ENCODE measurements at regions not wholly inside any gene's neighbourhood (a gene's known extent, or its start where the extent isn't known, plus 50 kb on each side); places are given as distances from the start of the nearest gene placed in this dataset.

GRCh38 chr1:104946558-104947210 lies 1197.0 kb downstream of the AMY1C start:
- DNase-seq (ENCODE audit: insufficient read length, low spot score) (no peak), FAIRE-seq (no peak)
- TF ChIP-seq POLR2AphosphoS5 (IDR thresholded peaks at IDR 0.05; ENCODE audit: low read depth, low read length) (no peak), SPI1 (IDR thresholded peaks at IDR 0.05; ENCODE audit: low read depth, low read length) (no peak), POU2F2 (IDR thresholded peaks at IDR 0.05; ENCODE audit: low read depth, low read length) (no peak), POLR2A (IDR thresholded peaks at IDR 0.05; ENCODE audit: low read depth, low read length) (no peak), PAX5 (IDR thresholded peaks at IDR 0.05; ENCODE audit: insufficient read depth, low read length, severe bottlenecking) (no peak)

DNA sequence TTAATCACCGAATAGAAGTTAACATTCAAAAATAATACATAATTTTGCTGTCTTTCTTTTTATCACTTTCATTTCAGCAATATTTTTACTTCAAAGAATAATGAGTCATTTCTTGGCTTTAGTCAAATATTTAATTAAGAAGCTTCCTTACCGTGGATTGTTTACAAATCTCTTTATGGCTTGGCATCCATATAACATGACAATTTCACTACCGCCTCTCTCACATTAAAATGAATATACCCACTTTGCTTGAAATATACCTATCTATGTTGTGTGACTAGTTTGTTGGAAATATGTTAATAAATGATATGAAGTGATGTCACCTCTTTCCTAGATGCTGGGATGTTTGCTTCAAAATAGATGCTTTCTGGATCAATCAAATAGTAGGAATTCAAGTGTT lies 1203.9 kb downstream of the AMY1C start:
- TF ChIP-seq PAX5 (IDR thresholded peaks at IDR 0.05; ENCODE audit: insufficient read depth, low read length, severe bottlenecking) (no peak), POLR2A (IDR thresholded peaks at IDR 0.05; ENCODE audit: low read depth, low read length) (no peak), TAF1 (IDR thresholded peaks at IDR 0.05; ENCODE audit: low read depth, low read length) (no peak), POLR2AphosphoS5 (IDR thresholded peaks at IDR 0.05; ENCODE audit: low read depth, low read length) (no peak), SPI1 (IDR thresholded peaks at IDR 0.05; ENCODE audit: low read depth, low read length) (no peak), POU2F2 (IDR thresholded peaks at IDR 0.05; ENCODE audit: low read depth, low read length) (no peak)
- FAIRE-seq (no peak), DNase-seq (ENCODE audit: insufficient read length, low spot score) (no peak)

DNA sequence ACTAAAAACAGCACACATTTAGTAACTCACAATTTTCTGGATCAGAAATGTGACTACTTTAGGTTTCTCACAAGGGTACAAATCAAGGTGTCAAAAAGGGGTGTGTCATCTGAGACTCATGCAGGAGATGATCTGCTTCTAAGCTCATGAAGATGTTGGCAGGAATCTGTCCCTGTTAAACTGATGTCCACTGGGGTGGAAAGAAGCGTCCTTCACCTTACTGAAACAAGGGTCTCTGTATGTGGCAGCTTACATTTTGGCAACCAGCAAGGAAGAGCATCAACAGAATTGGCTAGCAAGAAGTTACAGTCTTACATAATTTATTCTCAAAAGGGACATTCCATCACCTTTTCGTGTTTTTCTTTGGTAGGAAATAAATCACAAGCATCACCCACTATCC lies 1223.8 kb downstream of the AMY1C start:
- DNase-seq (ENCODE audit: insufficient read length, low spot score) = no peak
- no peak for TF ChIP-seq POU2F2 (IDR thresholded peaks at IDR 0.05; ENCODE audit: low read depth, low read length)
- no peak for TF ChIP-seq PAX5 (IDR thresholded peaks at IDR 0.05; ENCODE audit: insufficient read depth, low read length, severe bottlenecking)
- no peak for TF ChIP-seq POLR2A (IDR thresholded peaks at IDR 0.05; ENCODE audit: low read depth, low read length)
- no peak for TF ChIP-seq SPI1 (IDR thresholded peaks at IDR 0.05; ENCODE audit: low read depth, low read length)
- no peak for TF ChIP-seq TAF1 (IDR thresholded peaks at IDR 0.05; ENCODE audit: low read depth, low read length)
- no peak for TF ChIP-seq POLR2AphosphoS5 (IDR thresholded peaks at IDR 0.05; ENCODE audit: low read depth, low read length)
- no peak for FAIRE-seq

DNA sequence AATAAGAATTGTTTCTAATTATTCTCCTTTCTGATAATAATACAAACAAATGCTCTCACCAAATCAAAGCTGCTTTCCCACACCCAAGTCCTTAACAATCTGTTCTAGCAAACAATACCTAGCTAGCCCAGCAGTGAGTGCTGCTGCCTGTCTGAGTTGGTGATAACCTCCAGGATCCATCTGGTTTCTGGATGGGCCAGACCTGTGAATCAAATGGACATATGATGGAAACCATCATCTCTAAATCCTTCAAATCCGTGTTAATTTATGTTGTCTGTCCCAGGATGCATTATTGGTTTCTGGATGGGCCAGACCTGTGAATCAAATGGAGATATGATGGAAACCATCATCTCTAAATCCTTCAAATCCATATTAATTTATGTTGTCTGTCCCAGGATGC lies 1230.0 kb downstream of the AMY1C start:
- DNase-seq (ENCODE audit: insufficient read length, low spot score) (no peak), FAIRE-seq (no peak)
- TF ChIP-seq SPI1 (IDR thresholded peaks at IDR 0.05; ENCODE audit: low read depth, low read length) (no peak), POU2F2 (IDR thresholded peaks at IDR 0.05; ENCODE audit: low read depth, low read length) (no peak), POLR2A (IDR thresholded peaks at IDR 0.05; ENCODE audit: low read depth, low read length) (no peak), TAF1 (IDR thresholded peaks at IDR 0.05; ENCODE audit: low read depth, low read length) (no peak), POLR2AphosphoS5 (IDR thresholded peaks at IDR 0.05; ENCODE audit: low read depth, low read length) (no peak), PAX5 (IDR thresholded peaks at IDR 0.05; ENCODE audit: insufficient read depth, low read length, severe bottlenecking) (no peak)

- FAIRE-seq (peak; percentile 5), DNase-seq (ENCODE audit: insufficient read length, low spot score) (no peak)
- TF ChIP-seq SPI1 (IDR thresholded peaks at IDR 0.05; ENCODE audit: low read depth, low read length) = no peak
- no peak for TF ChIP-seq POLR2A (IDR thresholded peaks at IDR 0.05; ENCODE audit: low read depth, low read length)
- TF ChIP-seq TAF1 (IDR thresholded peaks at IDR 0.05; ENCODE audit: low read depth, low read length) = no peak
- no peak for TF ChIP-seq POLR2AphosphoS5 (IDR thresholded peaks at IDR 0.05; ENCODE audit: low read depth, low read length)
- TF ChIP-seq PAX5 (IDR thresholded peaks at IDR 0.05; ENCODE audit: insufficient read depth, low read length, severe bottlenecking) = no peak
- no peak for TF ChIP-seq POU2F2 (IDR thresholded peaks at IDR 0.05; ENCODE audit: low read depth, low read length)
Measured at GRCh38 chr1:104987210-104987609, 1237.5 kb downstream of the AMY1C start.

GRCh38 chr1:104989012-104989411 lies 1239.3 kb downstream of the AMY1C start:
- FAIRE-seq (no peak), DNase-seq (ENCODE audit: insufficient read length, low spot score) (no peak)
- no peak for TF ChIP-seq POLR2A (IDR thresholded peaks at IDR 0.05; ENCODE audit: low read depth, low read length)

- TF ChIP-seq POLR2A (IDR thresholded peaks at IDR 0.05; ENCODE audit: low read depth, low read length) = no peak
- no peak for TF ChIP-seq POLR2AphosphoS5 (IDR thresholded peaks at IDR 0.05; ENCODE audit: low read depth, low read length)
- TF ChIP-seq POU2F2 (IDR thresholded peaks at IDR 0.05; ENCODE audit: low read depth, low read length) = no peak
- no peak for TF ChIP-seq PAX5 (IDR thresholded peaks at IDR 0.05; ENCODE audit: insufficient read depth, low read length, severe bottlenecking)
- no peak for TF ChIP-seq SPI1 (IDR thresholded peaks at IDR 0.05; ENCODE audit: low read depth, low read length)
- TF ChIP-seq TAF1 (IDR thresholded peaks at IDR 0.05; ENCODE audit: low read depth, low read length) = no peak
- no peak for DNase-seq (ENCODE audit: insufficient read length, low spot score)
- FAIRE-seq = no peak
Measured at GRCh38 chr1:104991702-104992101, 1242.0 kb downstream of the AMY1C start.

- no peak for FAIRE-seq
- DNase-seq (ENCODE audit: insufficient read length, low spot score) = no peak
- TF ChIP-seq PAX5 (IDR thresholded peaks at IDR 0.05; ENCODE audit: insufficient read depth, low read length, severe bottlenecking) = no peak
Measured at GRCh38 chr1:105000793-105001192, 1251.1 kb downstream of the AMY1C start.

DNA sequence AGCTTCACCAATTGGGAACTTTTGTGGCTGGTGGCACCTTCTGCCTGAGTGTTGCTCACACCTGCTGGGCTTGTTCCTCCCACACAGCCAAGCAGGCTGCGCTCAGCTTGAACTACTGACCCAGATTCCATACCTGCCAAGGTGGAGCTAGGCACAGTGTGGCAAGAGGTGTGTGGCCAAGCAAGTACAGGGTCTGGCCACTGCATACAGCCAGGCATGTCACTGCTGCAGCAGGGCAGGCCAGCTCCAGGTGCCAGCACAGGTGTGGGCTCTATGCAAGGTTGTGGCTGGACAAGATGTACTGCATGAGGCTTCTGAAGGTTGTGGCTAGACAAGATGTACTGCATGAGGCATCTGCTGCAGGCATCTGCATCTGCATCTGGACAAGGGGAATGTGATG lies 1254.8 kb downstream of the AMY1C start:
- TF ChIP-seq POLR2AphosphoS5 (IDR thresholded peaks at IDR 0.05; ENCODE audit: low read depth, low read length) (no peak), TAF1 (IDR thresholded peaks at IDR 0.05; ENCODE audit: low read depth, low read length) (no peak), SPI1 (IDR thresholded peaks at IDR 0.05; ENCODE audit: low read depth, low read length) (no peak), POLR2A (IDR thresholded peaks at IDR 0.05; ENCODE audit: low read depth, low read length) (no peak), PAX5 (IDR thresholded peaks at IDR 0.05; ENCODE audit: insufficient read depth, low read length, severe bottlenecking) (no peak)
- no peak for DNase-seq (ENCODE audit: insufficient read length, low spot score)
- no peak for FAIRE-seq

DNA sequence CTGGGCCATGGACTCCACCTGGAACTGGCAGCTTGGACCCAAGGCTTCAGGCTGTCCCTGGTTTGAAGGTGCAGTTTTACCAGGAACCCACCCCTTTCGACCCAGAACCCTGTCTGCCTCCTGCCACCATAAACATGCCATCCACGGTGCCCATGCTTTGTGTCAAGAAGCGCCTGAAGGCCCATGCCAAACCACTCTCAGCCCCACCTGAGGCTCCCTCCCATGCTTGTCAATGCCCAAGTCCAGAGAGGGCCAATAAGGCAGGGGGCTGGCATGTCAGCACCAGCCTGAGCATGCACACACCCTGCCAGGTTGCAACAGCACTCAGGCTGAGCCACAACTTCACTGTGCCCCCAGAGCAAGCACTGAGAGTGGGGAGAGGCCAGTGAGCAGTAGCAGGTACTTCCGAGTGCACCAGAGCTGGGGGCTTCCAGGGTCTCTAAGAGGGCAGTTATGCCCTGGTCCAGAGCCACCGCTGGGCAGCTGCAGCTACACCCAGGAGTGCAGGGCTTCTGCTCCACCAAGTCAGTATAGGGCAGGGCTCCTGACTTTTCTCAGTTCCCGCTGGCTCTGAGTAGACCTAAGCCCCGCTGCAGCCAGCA lies 1256.0 kb downstream of the AMY1C start:
- FAIRE-seq = no peak
- no peak for DNase-seq (ENCODE audit: insufficient read length, low spot score)
- no peak for TF ChIP-seq POLR2A (IDR thresholded peaks at IDR 0.05; ENCODE audit: low read depth, low read length)
- TF ChIP-seq TAF1 (IDR thresholded peaks at IDR 0.05; ENCODE audit: low read depth, low read length) = no peak
- no peak for TF ChIP-seq SPI1 (IDR thresholded peaks at IDR 0.05; ENCODE audit: low read depth, low read length)
- TF ChIP-seq POLR2AphosphoS5 (IDR thresholded peaks at IDR 0.05; ENCODE audit: low read depth, low read length) = no peak
- TF ChIP-seq PAX5 (IDR thresholded peaks at IDR 0.05; ENCODE audit: insufficient read depth, low read length, severe bottlenecking) = no peak
- no peak for TF ChIP-seq POU2F2 (IDR thresholded peaks at IDR 0.05; ENCODE audit: low read depth, low read length)
